Heart right ventricle (tissue), 16 donors: ENCODE measurements at regions not wholly inside any gene's neighbourhood (a gene's known extent, or its start where the extent isn't known, plus 50 kb on each side); places are given as distances from the start of the nearest gene placed in this dataset.
"Not testable (repeated sequence)": the region's sequence is repeated elsewhere in the genome, so short reads cannot be mapped to it uniquely, and the experiment has no call there.

Experiments
- ATAC-seq, 8 donors: fragments of 200-7000 bp; cut with Tn5 transposase; one replicate each; pipeline ENCODE4 v1.9.1; 2020; ENCODE audit warnings: mild to moderate bottlenecking in 8 of 8, moderate library complexity in 8 of 8, moderate number of reproducible peaks in 1 of 8
- DNase-seq, 2 donors: peaks; one replicate each; pipeline ENCODE4 v3.0.0-alpha.2; 2020
- H3K27ac ChIP-seq, 10 donors: fragments of 200-600 bp; sonication (generic) in 2 of 10; one replicate each; pipeline versions ENCODE4 v1.5.0 to v1.8.0; 2020 to 2022; ENCODE audit warnings: mild to moderate bottlenecking in 3 of 10
- H3K27me3 ChIP-seq, 7 donors: fragments of 200-600 bp; one replicate each; pipeline ENCODE4 v1.8.0; 2021 to 2022; ENCODE audit warnings: mild to moderate bottlenecking in 2 of 7
- H3K36me3 ChIP-seq, 9 donors: fragments of 200-600 bp; sonication (generic) in 1 of 9; one replicate each; pipeline versions ENCODE4 v1.5.0 to v1.8.0; 2020 to 2022; ENCODE audit warnings: mild to moderate bottlenecking in 2 of 9
- H3K4me1 ChIP-seq, 9 donors: fragments of 200-600 bp; sonication (generic) in 1 of 9; one replicate each; pipeline versions ENCODE4 v1.5.0 to v1.8.0; 2020 to 2022; ENCODE audit warnings: mild to moderate bottlenecking in 4 of 9
- H3K4me3 ChIP-seq, 10 donors: fragments of 200-600 bp; sonication (generic) in 2 of 10; one replicate each; pipeline versions ENCODE4 v1.5.0 to v1.8.0; 2020 to 2022; ENCODE audit warnings: mild to moderate bottlenecking in 7 of 10, moderate library complexity in 2 of 10
- H3K9me3 ChIP-seq, 11 donors: fragments of 200-600 bp in 10 of 11; sonication (generic) in 2 of 11; one replicate each; pipeline versions ENCODE4 v1.5.0 to v1.8.0; 2013 to 2022; ENCODE audit warnings: mild to moderate bottlenecking in 2 of 11, control low read depth in 1 of 11, moderate library complexity in 1 of 11
- CTCF ChIP-seq, 9 donors: fragments of 200-600 bp; sonication (generic) in 2 of 9; IDR thresholded peaks; one replicate each; pipeline versions ENCODE4 v1.5.0 to v1.8.0; 2021 to 2022; ENCODE audit warnings: antibody characterized with exemption in 9 of 9, mild to moderate bottlenecking in 5 of 9, moderate library complexity in 1 of 9
- WGBS, 2 donors: extraction: QIAGEN DNeasy Blood & Tissue Kit; methylation state at CpG; one replicate each; pipeline ENCODE4 v1.1.7; 2013; ENCODE audit warnings: inconsistent platforms in 1 of 2; 5-methylcytosine and 5-hydroxymethylcytosine counted together
- intact Hi-C, 10 donors: fragments of 100-400 bp; cut with DNase I; formaldehyde crosslinking; loops; one replicate each; pipeline versions ENCODE4 v1.11.1 to v1.14.2; 2022
- donor health status: Arrhythmogenic right ventricular cardiomyopathy.
- donor health status: ischemic (EF 13 %, LVEDD 7.1; RV severe dilation, severe dysfunction).
- donor health status: healthy with polysubstance abuse.
- donor health status: DM: no; HTN: yes; CAD: no.
- donor health status: DM: no; HTN: no; CAD: no.
- donor health status: ischemic (EF 25% LVEDD 6.9; RV normal size, moderate dysfunction).
- donor health status: ischemic (EF 25% LVEDD 5.7; RV mildly dilated, moderate dysfunction).
- donor health status: healthy.
- donor health status: DM: yes; HTN: yes; CAD: no.
- donor health status: Ischemic cardiomyopathy.
- donor health status: ischemic (EF 35%, LVEDD 5.7; RV mildly dilated, moderate dysfunction).
- donor health status: nonischemic (EF 11% LVEDD 7.7; RV severe dilation, severe dysfunction).
- donor health status: DM: yes; HTN: yes; CAD: no.
- donor health status: PGD.
- donor health status: ischemic (EF 29% LVEDD 5.4; RV normal size, mild dysfunction).
- donor health status: nonischemic (EF 23%, LVEDD 6.1; RV moderate dilation, normal function).

GRCh38 chr14:52150162-52150561, 81.3 kb upstream of the NID2 start:
- intact Hi-C loops, result no loop called here
- H3K27me3 ChIP-seq, result no peaks in the 10 kb centered on the region
- ATAC-seq, result no peak
- H3K4me1 ChIP-seq, result no peaks in the 10 kb centered on the region
- no peak for DNase-seq
- no peak overlapping the region for H3K4me3 ChIP-seq
- H3K27ac ChIP-seq, result no peak overlapping the region
- 95 to 97% methylated on average over 2 of the region's 2 CpGs for WGBS, 2 donors
- no peak for TF ChIP-seq CTCF (IDR thresholded peaks at IDR 0.05)
- H3K36me3 ChIP-seq, result no peaks in the 10 kb centered on the region
- H3K9me3 ChIP-seq, result peaks cover 0 to 5% (median 0%) of the 10 kb centered on the region in 11 donors

GRCh38 chr14:52148371-52148770, 79.5 kb upstream of the NID2 start:
- Histone ChIP-seq H3K9me3 (peaks cover 0 to 5% (median 0%) of the 10 kb centered on the region in 11 donors), H3K36me3 (no peaks in the 10 kb centered on the region), H3K4me3 (no peak overlapping the region), H3K27ac (no peak overlapping the region), H3K27me3 (no peaks in the 10 kb centered on the region), H3K4me1 (no peaks in the 10 kb centered on the region)
- 80 to 94% methylated on average over 1 of the region's 1 CpG for WGBS, 2 donors
- no peak for TF ChIP-seq CTCF (IDR thresholded peaks at IDR 0.05)
- intact Hi-C loops, result no loop called here
- DNase-seq (no peak), ATAC-seq (no peak)

DNA sequence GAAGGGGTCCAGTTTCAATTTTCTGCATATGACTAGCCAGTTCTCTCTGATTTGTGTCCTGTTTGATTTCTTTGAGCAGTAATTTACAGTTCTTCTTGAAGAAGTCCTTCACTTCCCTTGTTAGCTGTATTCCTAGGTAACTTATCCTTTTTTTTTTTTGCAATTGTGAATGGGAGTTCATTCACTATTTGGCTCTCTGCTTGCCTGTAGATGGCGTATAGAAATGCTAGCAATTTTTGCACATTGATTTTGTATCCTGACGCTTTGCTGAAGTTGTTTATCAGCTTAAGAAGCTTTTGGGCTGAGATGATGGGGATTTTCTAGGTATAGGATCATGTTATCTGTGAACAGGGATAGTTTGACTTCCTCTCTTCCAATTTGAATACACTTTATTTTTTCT, 77.6 kb upstream of the NID2 start:
- no peak for ATAC-seq
- intact Hi-C loops, result no loop called here
- WGBS, 2 donors, result 19 to 39% methylated on average over 2 of the region's 2 CpGs

DNA sequence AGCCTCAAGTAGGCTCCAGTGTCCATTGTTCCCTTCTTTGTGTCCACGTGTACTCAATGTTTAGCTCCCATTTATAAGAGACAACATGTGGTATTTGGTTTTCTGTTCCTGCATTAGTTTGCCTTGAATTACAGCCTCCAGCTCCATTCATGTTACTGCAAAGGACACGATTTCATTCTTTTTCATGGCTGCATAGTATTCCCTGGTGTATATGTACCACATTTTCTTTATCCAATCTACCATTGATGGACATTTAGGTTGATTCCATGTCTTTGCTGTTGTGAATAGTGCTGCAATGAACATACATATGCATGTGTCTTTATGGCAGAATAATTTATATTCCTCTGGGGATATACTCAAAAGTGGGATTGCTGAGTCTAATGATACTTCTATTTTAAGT, 75.2 kb upstream of the NID2 start:
- intact Hi-C loops, result not testable (repeated sequence)
- WGBS, 2 donors, result 90 to 91% methylated on average over 2 of the region's 2 CpGs

More for the DNA sequence above, 77.6 kb upstream of the NID2 start:
- Histone ChIP-seq H3K4me3 (no peak overlapping the region), H3K27ac (no peak overlapping the region), H3K36me3 (no peaks in the 10 kb centered on the region), H3K9me3 (peaks cover 0 to 5% (median 0%) of the 10 kb centered on the region in 11 donors), H3K4me1 (no peaks in the 10 kb centered on the region), H3K27me3 (no peaks in the 10 kb centered on the region)
- TF ChIP-seq CTCF (IDR thresholded peaks at IDR 0.05), result peak in 3 of 9 donors; percentile 11 to 46 (median 19)
- DNase-seq, result no peak

DNA sequence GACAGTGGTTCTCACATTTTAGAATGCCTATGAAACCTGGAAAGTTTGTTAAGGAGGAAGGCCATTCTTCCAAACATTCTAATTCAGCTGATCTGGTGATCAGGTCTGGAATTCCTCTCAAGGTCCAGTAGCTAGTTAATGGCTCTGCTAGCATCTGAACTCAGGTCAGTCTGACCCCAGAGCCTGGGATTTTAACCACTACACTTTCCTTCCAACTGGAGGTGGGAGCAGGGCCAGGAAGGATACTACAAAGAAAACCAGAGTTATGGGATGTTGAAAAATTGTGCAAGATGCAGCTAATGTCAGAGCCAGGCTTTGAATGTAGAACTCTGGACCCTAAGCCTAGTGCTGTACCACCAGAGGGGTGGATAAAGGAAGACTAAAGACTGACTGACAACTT, 73.6 kb upstream of the NID2 start:
- H3K27ac ChIP-seq, result no peak overlapping the region
- H3K4me3 ChIP-seq, result no peak overlapping the region
- H3K36me3 ChIP-seq, result no peaks in the 10 kb centered on the region
- intact Hi-C loops, result no loop called here
- TF ChIP-seq CTCF (IDR thresholded peaks at IDR 0.05), result no peak
- DNase-seq (no peak), ATAC-seq (no peak)
- H3K4me1 ChIP-seq, result no peaks in the 10 kb centered on the region
- peaks cover 0 to 5% (median 0%) of the 10 kb centered on the region in 11 donors for H3K9me3 ChIP-seq
- no peaks in the 10 kb centered on the region for H3K27me3 ChIP-seq

More for the DNA sequence above, 75.2 kb upstream of the NID2 start:
- H3K4me1 ChIP-seq, DNase-seq, H3K27me3 ChIP-seq, H3K27ac ChIP-seq, ATAC-seq, H3K4me3 ChIP-seq, H3K36me3 ChIP-seq, H3K9me3 ChIP-seq: not testable (repeated sequence)
